ENCODE measurements at regions not wholly inside any gene's neighbourhood (a gene's known extent, or its start where the extent isn't known, plus 50 kb on each side); places are given as distances from the start of the nearest gene placed in this dataset.

DNA sequence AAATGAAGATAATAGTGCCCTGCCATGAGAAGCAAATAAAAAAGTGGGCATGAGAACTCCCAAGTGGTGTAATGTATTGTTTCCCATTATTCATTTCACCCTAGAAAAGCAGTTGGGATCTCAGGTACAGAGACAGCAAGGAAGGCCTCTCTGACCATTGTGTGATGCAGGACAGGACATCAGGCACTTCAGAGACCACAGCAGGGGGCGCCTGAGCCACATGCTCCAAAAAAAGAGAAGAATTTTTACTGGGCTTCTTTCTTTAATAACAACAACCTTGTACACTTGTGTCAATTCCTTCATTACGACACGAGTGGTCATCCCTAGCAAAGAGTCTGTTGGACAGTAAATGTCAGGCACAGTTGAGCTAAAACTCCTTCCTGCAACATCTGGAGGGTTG, 533.3 kb downstream of the OMA1 start:
- no peaks in the 10 kb centered on the region for H3K79me2 ChIP-seq (ENCODE audit: low read length)
- no peak overlapping the region for H3K27ac ChIP-seq (ENCODE audit: low read length)
- no peak overlapping the region for H3K9ac ChIP-seq (ENCODE audit: low read length)
- H3K36me3 ChIP-seq (ENCODE audit: low read depth, low read length): no peaks in the 10 kb centered on the region
- DNase-seq: no peak
- H3K4me1 ChIP-seq (ENCODE audit: insufficient read depth, low read length): no peaks in the 10 kb centered on the region
- TF ChIP-seq EZH2 (IDR thresholded peaks at IDR 0.05; ENCODE audit: low read length, unreplicated experiment) (no peak), EZH2phosphoT487 (IDR thresholded peaks at IDR 0.05; ENCODE audit: borderline replicate concordance, low read length) (no peak)
- TF ChIP-seq, protein P1, sequence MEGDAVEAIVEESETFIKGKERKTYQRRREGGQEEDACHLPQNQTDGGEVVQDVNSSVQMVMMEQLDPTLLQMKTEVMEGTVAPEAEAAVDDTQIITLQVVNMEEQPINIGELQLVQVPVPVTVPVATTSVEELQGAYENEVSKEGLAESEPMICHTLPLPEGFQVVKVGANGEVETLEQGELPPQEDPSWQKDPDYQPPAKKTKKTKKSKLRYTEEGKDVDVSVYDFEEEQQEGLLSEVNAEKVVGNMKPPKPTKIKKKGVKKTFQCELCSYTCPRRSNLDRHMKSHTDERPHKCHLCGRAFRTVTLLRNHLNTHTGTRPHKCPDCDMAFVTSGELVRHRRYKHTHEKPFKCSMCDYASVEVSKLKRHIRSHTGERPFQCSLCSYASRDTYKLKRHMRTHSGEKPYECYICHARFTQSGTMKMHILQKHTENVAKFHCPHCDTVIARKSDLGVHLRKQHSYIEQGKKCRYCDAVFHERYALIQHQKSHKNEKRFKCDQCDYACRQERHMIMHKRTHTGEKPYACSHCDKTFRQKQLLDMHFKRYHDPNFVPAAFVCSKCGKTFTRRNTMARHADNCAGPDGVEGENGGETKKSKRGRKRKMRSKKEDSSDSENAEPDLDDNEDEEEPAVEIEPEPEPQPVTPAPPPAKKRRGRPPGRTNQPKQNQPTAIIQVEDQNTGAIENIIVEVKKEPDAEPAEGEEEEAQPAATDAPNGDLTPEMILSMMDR (conservative IDR thresholded peaks at IDR 0.05; ENCODE audit: low read depth, low read length): no peak
- no peak overlapping the region for H3K4me3 ChIP-seq (ENCODE audit: low read length)
- no peaks in the 10 kb centered on the region for H3K9me2 ChIP-seq (replicated peaks; ENCODE audit: low read length)
- H4K20me1 ChIP-seq (ENCODE audit: low read length): no peaks in the 10 kb centered on the region
- no TSS peak for BruUV-seq (replicated peaks)
- no peak for ATAC-seq
- intact Hi-C loops (cut with micrococcal nuclease): no loop called here
- ChIA-PET CTCF (no interaction called here), POLR2A (ENCODE audit: unreplicated experiment) (no interaction called here)
- no peaks in the 10 kb centered on the region for H3F3A ChIP-seq (ENCODE audit: low read length, unreplicated experiment)
- H3K9me3 ChIP-seq (ENCODE audit: low read length): no peaks in the 10 kb centered on the region
- no peaks in the 10 kb centered on the region for H3K27me3 ChIP-seq (ENCODE audit: low read length)
- no peak overlapping the region for H3K4me2 ChIP-seq (ENCODE audit: low read length)
- H2AFZ ChIP-seq (ENCODE audit: low read length): no peak overlapping the region

DNA sequence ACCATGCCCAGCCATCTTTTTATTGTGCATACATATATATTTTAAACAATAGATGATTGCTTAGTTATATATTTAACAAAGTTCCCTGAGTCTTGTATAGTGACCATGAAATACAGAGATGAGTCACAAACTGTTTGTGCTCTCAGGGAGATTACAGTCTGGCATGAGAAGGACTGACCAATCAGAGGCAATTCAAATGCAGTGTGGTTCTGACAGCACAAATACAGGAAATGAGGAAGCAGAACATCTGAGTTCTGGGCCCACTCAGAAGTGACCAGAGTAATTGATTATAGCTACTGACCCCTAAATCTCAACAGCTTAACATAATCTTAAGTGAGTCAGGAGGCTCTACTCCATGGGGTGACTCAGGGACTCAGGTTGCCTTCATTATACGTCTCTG, 534.5 kb downstream of the OMA1 start:
- intact Hi-C loops (cut with micrococcal nuclease): no loop called here
- DNase-seq (no peak), ATAC-seq (no peak)
- Histone ChIP-seq H3K9ac (ENCODE audit: low read length) (no peak overlapping the region), H3K4me1 (ENCODE audit: insufficient read depth, low read length) (no peaks in the 10 kb centered on the region), H4K20me1 (ENCODE audit: low read length) (no peaks in the 10 kb centered on the region), H3K27me3 (ENCODE audit: low read length) (0 out of 2 replicates have a peak, but pooled peaks cover 3% of the 10 kb centered on the region), H3K36me3 (ENCODE audit: low read depth, low read length) (no peaks in the 10 kb centered on the region), H3K9me3 (ENCODE audit: low read length) (no peaks in the 10 kb centered on the region), H3K4me3 (ENCODE audit: low read length) (no peak overlapping the region), H2AFZ (ENCODE audit: low read length) (no peak overlapping the region), H3K27ac (ENCODE audit: low read length) (no peak overlapping the region), H3K4me2 (ENCODE audit: low read length) (no peak overlapping the region), H3K79me2 (ENCODE audit: low read length) (no peaks in the 10 kb centered on the region), H3F3A (ENCODE audit: low read length, unreplicated experiment) (no peaks in the 10 kb centered on the region), H3K9me2 (replicated peaks; ENCODE audit: low read length) (no peaks in the 10 kb centered on the region)
- POLR2A ChIA-PET (ENCODE audit: unreplicated experiment): no interaction called here
- TF ChIP-seq EZH2phosphoT487 (IDR thresholded peaks at IDR 0.05; ENCODE audit: borderline replicate concordance, low read length): no peak
- TF ChIP-seq, protein P1 (conservative IDR thresholded peaks at IDR 0.05; ENCODE audit: low read depth, low read length): no peak
- no peak for TF ChIP-seq EZH2 (IDR thresholded peaks at IDR 0.05; ENCODE audit: low read length, unreplicated experiment)
- CTCF ChIA-PET: no interaction called here
- BruUV-seq (replicated peaks): no TSS peak

GRCh38 chr1:58006421-58007046, 540.0 kb downstream of the OMA1 start:
- Histone ChIP-seq H2AFZ (ENCODE audit: low read length) (no peak overlapping the region), H3K27me3 (ENCODE audit: low read length) (0 out of 2 replicates have a peak, but pooled peaks cover 3% of the 10 kb centered on the region), H3F3A (ENCODE audit: low read length, unreplicated experiment) (no peaks in the 10 kb centered on the region), H3K9ac (ENCODE audit: low read length) (no peak overlapping the region), H4K20me1 (ENCODE audit: low read length) (no peaks in the 10 kb centered on the region), H3K36me3 (ENCODE audit: low read depth, low read length) (no peaks in the 10 kb centered on the region), H3K27ac (ENCODE audit: low read length) (no peak overlapping the region), H3K4me2 (ENCODE audit: low read length) (no peak overlapping the region), H3K9me2 (replicated peaks; ENCODE audit: low read length) (no peaks in the 10 kb centered on the region), H3K9me3 (ENCODE audit: low read length) (no peaks in the 10 kb centered on the region), H3K4me1 (ENCODE audit: insufficient read depth, low read length) (no peaks in the 10 kb centered on the region), H3K79me2 (ENCODE audit: low read length) (no peaks in the 10 kb centered on the region), H3K4me3 (ENCODE audit: low read length) (no peak overlapping the region)
- no peak for ATAC-seq
- intact Hi-C loops (cut with micrococcal nuclease): no loop called here
- no TSS peak for BruUV-seq (replicated peaks)
- POLR2A ChIA-PET (ENCODE audit: unreplicated experiment): no interaction called here
- CTCF ChIA-PET: no interaction called here
- TF ChIP-seq EZH2phosphoT487 (IDR thresholded peaks at IDR 0.05; ENCODE audit: borderline replicate concordance, low read length) (no peak), EZH2 (IDR thresholded peaks at IDR 0.05; ENCODE audit: low read length, unreplicated experiment) (no peak)
- TF ChIP-seq, protein P1 (conservative IDR thresholded peaks at IDR 0.05; ENCODE audit: low read depth, low read length): no peak
- no peak for DNase-seq

Data from PC-3 (cell line).